ENCODE measurements at regions not wholly inside any gene's neighbourhood (a gene's known extent, or its start where the extent isn't known, plus 50 kb on each side); places are given as distances from the start of the nearest gene placed in this dataset.
"Not testable (repeated sequence)": the region's sequence is repeated elsewhere in the genome, so short reads cannot be mapped to it uniquely, and the experiment has no call there.

- DNase-seq: no peak
Observed at GRCh38 chr10:16242859-16243613, 193.8 kb upstream of the PTER start.

DNA sequence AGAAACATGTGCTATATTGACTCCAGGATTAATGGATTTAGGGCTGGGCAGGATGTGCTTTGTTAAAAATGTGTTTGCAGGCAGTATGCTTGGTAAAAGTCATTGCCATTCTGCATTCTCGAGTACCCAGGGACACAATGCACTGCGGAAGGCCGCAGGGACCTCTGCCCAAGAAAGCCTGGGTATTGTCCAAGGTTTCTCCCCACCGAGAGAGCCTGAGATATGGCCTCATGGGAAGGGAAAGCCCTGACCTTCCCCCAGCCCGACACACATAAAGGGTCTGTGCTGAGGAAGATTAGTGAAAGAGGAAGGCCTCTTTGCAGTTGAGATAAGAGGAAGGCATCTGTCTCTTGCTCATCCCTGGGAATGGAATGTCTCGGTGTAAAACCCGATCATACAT is 186.7 kb upstream of the PTER start:
- not testable (repeated sequence) for DNase-seq

DNA sequence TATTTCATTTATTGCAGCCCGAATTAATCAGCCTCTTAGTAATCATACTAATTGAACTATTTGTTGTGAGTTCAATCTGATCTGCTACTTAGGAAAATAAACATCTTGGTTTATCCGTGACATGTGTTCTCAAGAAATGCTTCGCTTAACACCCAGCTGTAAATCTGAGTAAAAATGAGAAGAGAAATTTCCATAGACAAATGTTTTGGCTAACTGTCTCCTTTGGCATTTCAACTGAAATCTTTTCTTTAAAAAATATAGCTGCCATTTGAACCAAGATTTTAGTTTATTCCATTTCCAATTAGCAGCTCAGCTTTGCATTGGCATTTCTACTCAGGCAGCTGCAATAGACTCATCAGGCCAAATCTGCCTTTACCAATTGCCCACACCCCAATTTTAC is 180.5 kb upstream of the PTER start:
- no peak for DNase-seq

DNA sequence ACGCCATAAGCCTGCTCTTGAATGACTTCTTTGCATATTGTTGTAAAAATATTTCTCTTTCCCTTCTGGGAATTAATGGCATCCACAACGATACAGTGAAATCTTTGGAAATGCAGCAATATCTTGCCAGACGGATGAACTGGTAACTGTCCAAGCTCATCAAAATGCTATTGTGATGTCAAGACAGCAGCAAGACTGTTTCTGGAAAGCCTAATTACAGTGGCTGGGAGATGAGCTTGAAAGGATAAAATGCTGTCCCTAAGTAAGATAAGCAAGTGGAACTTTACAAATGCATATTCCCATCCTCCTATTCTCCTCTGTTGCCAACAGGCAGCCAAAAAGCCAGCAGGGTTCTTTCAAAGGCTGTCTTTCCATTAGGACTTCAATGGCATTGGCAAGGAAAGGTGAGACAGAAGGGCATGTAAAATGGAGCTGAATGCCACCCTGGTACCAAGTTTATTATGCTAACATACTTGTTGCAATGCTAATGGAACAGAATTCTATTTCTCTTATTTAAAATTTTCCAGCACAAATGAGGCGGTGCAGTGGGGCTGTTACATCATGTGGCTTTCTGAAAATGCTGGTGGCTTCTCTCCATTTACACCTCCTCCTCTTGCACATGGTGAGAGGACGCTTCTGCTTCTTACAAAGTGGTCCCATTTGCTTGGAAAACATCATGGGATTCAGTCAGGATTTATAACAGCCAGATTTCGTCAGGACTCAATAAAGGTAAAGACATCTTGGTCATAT is 178.3 kb upstream of the PTER start:
- DNase-seq: no peak

- DNase-seq: no peak
Observed at GRCh38 chr10:16259726-16260125, 177.1 kb upstream of the PTER start.

GRCh38 chr10:16260388-16260787 is 176.4 kb upstream of the PTER start:
- no peak for DNase-seq

- peak; percentile 3 for DNase-seq
Observed at GRCh38 chr10:16271571-16271970, 165.2 kb upstream of the PTER start.

DNA sequence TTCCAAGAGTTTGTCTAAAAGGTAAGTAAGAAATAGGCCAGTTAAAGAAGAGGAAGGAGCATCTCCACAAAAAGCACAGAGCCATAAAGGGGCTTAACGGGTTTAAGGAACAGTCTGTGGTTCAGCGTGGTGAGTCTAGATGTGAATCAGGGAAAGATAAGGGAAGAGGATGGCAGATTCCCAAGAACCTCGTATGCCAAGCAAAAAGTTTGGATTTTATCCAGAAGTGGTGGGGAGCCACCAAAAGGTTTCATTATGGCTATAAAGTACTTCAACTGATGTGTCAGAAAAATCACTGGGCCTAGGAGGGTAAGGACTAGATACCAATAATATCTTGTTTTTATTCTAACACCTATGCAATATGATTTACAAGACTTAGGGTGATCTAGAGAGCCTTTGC is 161.9 kb upstream of the PTER start:
- DNase-seq: no peak

GRCh38 chr10:16280595-16280994 is 156.2 kb upstream of the PTER start:
- no peak for DNase-seq

DNA sequence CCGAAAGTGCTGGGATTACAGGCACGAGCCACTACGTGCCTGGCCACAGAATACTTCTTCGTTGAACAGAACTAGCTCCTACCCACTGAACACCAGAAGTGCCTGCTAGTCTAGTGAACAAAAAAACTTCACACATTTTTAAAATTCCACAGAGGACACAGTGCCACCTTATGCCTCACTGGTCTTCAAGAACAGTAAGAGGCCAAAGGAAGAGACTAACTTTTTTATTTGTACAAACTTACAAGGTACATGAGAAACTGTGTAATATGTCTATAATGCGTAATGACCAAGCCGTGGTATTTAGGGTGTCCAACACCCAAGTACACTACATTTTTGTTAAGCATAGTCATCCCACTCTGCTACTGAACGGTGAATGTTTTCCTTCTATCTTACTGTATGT is 144.4 kb upstream of the PTER start:
- no peak for DNase-seq

GRCh38 chr10:16297069-16297468 is 139.7 kb upstream of the PTER start:
- DNase-seq: no peak

GRCh38 chr10:16297642-16298041 is 139.2 kb upstream of the PTER start:
- no peak for DNase-seq

DNA sequence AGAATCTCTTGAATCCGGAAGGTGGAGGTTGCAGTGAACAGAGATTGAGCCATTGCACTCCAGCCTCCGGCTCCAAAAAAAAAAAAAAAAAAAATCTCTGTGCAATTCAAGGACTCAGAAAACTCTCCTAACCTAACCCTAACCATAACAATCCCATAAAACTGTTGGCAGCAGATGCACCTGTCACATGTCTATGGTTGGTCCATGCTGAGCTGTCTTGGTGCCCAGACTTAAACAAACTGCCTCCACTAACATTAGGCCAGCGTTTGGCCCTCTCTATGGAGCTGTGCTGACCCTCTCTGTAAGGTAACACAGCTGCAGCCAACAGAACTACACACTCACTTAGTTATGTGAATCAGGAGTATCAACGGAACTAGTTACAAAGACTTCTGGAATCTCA is 132.5 kb upstream of the PTER start:
- no peak for DNase-seq

- no peak for DNase-seq
Observed at GRCh38 chr10:16310440-16310839, 126.4 kb upstream of the PTER start.

- DNase-seq: no peak
Observed at GRCh38 chr10:16314259-16314658, 122.6 kb upstream of the PTER start.

DNA sequence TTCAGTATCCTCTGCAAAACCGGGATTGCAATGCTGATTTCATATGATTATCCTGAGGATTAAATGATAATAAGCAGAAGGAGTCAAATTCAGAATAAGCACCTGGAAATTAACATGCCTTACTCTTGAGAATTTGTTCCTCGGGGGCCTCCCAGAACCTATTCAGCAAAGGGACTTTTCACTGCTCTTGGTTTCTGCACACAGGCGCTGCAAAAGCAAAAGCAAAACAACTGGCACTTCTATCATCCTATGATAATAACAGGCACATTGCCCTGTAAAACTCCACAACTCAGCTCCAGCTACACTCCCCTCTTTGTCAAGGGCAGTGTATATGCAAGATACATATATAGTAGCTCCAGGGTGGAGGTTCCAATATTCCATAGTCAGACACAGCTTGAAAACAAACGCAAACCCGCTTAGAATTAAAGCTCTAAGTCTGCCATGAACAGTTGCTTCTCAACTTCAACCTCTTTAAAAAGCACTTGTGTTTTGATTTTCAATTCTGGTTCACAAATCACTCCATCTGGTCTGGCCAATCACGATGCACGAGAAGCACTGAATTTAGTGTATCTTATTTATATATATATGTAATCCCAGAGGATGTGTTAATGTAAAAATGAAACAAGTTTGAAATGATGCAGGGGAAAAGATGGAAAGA is 119.9 kb upstream of the PTER start:
- no peak for DNase-seq

DNA sequence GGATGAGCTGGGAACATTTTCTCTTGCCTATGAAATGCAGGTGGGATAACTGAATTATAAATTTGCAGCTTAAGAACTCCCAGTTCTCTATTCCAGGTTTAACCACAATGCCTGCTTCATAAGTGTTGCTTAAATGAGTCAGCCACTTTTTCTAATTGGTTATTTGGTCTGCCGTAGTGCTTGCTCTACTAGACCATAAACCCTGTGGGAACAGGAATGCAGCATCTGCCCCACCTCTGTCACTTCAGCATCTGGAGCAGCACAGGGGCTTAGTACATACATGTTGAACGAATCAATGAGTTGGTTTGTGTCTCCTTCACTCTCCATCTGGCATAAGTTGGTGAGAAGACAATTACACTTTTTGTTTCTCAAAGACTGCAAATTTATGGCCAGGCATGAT is 95.2 kb upstream of the PTER start:
- no peak for DNase-seq

DNA sequence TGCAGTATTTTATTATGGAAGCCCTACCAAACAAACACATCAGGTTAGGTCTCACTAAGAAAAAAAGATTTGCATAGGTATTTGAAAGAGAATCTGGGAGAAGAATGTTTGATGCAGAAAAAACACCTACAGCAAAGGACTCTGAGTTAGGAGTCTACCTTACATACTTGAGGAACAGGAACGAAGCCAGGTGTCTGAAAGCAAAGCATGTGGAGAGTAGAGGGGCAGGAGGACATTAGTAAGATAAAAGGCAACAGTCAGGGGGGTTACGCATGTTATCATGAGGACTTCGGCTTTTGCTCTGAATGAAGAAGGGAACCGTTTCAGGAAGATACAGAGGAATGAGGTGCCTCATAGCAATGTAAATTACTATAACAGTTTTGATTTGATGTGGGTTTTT is 87.9 kb upstream of the PTER start:
- no peak for DNase-seq

GRCh38 chr10:16352146-16352545 is 84.7 kb upstream of the PTER start:
- DNase-seq: no peak

DNA sequence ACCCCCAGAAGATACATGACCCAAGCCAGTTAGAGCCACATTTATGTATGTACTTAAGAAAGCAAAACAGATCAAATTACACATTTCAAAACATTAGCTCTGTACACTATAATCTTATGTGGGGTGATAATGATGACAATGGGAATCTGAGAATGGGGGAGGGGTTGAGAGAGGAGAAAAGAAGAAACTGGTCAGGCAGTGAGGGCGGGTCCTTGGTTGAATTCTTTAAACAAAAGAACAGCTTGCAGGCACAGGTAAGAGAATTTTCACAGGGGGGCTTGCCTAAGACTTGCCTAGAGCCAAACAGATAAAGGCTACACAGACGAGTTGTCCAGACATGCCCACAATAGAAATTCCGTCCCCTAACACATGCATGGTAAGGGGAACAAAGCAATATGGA is 76.8 kb upstream of the PTER start:
- DNase-seq: no peak

GRCh38 chr10:16360425-16360824 is 76.4 kb upstream of the PTER start:
- no peak for DNase-seq

DNA sequence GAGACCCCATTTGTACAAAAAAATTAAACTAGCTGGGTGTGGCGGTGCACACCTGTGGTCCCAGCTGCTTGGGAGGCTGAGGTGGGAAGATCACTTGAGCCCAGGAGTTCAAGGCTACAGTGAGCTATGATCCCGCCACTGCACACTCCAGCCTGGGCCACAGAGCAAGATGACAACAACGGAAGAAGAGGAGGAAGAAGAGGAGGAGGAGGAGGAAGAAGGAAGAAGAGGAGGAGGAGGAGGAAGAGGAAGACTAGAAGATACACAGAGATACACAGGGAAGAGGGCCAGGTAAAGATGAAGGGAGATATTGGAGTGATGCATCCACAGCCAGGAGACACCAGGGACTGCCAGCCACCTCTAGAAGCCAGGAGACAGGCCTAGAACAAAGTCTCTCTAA is 75.7 kb upstream of the PTER start:
- no peak for DNase-seq

DNA sequence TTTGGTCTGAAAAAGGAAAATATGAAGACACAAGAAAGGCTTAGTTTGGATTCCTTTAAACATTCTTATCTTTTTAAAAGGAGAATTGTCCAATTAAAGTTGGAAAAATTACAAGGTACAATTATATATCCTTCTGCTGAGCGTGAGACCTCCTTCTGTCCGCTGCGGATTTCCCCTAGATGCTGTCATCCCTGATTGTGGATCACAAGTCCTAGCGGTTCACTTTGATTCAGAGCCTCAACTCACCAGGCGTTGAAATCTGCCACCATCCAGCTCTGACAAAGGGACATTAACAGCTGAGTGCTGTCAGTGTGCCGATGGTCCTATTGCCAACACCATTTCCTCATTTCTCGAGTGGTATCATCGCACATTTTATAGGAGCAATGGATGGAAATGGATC is 73.1 kb upstream of the PTER start:
- no peak for DNase-seq

GRCh38 chr10:16367621-16368292 is 69.1 kb upstream of the PTER start:
- DNase-seq: no peak
